Activated CD4-positive, alpha-beta T cell treated with anti-CD3 and anti-CD28 coated beads, Interleukin-2, Interleukin-4, amounts not matched to agents 100 ng/mL and 50 ng/mL, durations not matched to agents 16 hours and 8 hours (primary cell): ENCODE measurements at regions not wholly inside any gene's neighbourhood (a gene's known extent, or its start where the extent isn't known, plus 50 kb on each side); places are given as distances from the start of the nearest gene placed in this dataset.

Source experiments
- DNase-seq: peaks from one replicate; pipeline ENCODE4 v3.0.0-alpha.2; 2020; ENCODE audit warnings: low spot score

DNA sequence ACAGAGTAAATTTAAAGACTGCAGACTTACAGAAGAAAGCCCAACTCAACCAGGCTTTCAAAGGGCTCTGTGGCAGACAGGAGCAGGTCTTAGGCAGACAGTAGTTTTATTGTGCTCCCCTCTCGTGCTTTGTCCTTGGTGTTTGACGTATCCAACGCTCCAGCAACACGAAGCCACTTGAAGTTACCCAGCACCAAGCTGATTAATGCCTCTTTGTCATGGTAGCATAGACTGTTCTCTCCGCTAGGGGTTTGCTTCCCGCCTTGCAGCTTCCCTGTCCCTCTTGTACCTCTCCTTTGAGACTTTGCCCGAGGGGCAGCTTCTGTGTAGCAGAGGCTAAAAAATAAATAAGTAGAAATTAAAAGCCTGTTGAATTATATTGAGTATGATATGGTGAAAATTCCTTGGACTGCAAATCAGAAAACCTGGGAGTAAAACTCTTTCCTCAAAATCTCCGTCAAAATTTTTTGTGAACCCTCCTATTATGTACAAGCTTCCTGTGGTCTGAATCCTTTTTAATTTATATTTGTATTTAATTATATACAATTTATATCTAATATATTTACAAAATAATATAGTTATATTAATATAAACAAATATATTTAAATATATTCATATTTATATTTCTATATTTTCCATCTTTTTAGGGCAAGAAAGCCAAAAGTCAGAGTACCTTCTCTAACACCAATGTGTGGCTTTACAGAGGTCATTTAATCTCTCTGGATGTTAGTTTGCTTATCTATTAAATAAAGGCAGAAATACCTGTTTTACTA lies 405.4 kb downstream of the DMAC1 start:
- DNase-seq, result no peak

DNA sequence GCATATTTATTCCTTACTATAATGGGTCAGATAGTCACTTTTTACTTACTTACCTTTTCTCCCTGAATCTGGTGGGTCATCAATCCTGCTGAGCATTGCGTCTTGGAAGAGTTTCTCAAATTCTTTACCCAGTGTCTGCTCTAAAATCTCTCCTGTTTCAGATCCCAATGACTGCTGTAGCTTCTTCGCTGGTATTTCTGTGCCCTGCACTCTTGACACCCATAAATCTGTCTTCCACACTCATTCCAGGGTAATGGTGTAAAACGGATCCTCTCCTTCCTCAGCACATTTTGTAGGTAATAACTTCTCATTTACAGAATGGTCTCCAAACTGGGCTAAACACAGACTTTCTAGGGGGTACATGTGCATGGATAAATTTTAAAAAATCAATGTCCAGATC lies 407.4 kb downstream of the DMAC1 start:
- DNase-seq, result no peak

- no peak for DNase-seq
These were observed 410.8 kb downstream of the DMAC1 start for GRCh38 chr9:7388755-7389154.

- no peak for DNase-seq
These were observed 411.7 kb downstream of the DMAC1 start for GRCh38 chr9:7387840-7388239.

- no peak for DNase-seq
These were observed 417.3 kb downstream of the DMAC1 start for GRCh38 chr9:7382304-7382703.

DNA sequence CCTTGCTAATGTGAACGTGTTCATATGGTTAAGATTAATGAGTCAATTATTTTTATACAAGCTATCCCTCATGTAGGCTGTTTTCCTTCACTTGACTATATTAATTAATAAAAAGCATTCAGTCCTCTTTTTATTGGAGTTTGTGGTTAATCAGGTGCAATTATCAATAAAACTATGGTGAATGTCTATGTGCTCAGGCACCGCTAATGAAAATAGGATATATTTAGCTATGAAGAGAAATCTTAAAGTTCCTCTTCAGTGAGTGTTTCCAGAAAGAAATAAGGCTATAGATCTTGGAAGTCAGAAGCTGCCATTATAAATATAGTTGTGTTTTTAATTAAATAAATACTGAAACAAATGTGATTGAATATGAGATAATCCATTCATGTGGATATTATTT lies 422.1 kb downstream of the DMAC1 start:
- no peak for DNase-seq

- no peak for DNase-seq
These were observed 422.7 kb downstream of the DMAC1 start for GRCh38 chr9:7376833-7377232.

DNA sequence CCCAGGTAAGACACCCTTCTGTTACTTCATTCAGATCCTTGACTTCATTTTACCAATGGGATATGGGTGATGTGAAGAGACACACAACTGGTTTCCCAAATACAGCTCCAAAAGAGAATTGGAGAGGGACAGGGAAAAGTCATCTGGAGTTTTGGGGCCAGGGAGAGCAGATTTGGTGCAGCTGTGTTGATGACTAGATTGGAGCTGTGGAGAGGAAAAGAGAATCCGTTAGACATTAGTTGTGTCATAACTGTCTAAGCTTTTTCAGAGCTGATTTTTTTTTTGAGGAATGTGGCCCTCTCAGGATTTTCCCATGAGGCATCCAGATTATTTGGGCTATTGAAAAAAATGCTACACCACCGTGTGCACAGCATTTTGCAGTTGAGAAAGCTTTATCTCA lies 423.4 kb downstream of the DMAC1 start:
- DNase-seq, result no peak

DNA sequence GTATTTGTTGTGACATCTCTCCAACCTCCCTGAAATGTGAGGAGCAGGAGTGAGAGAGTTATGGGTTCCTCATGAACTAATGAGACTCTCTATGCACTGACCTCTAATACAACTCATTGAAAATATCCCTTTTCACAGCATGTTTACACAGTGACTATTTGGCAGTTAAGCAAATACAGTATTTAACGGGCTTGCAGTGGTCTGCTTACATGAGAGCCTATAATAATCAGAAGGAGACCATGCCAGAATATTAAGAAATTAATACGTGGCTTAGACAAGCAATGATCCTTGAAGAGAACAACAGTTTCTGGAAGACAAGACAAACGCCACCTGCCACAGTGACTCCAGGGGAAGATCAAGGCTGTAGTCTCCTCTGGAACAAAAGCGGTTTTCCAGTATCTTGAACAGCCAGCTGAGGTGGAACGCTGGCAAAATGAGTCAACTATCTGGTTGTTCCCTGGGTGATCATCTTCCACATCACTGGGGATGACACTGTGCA lies 424.5 kb downstream of the DMAC1 start:
- DNase-seq, result no peak

DNA sequence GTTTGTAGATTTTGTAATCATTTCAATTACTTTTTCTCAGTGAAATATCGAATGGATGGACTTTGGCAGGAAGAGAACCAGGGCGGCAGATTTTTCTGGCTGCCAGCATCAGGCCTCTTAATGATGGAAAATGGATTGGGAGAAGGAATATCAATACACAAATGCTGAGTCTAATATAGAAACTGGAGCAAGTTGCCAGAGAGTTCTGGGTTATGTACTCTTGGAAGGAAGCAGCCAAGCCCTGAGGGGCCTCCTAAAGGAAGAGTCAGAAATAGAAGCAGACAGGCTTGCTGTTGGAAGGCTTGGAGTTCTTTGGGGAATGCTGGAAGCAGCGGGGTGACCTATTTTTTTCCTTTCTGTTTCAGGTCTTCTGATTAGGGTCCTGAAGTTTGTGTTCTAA lies 428.6 kb downstream of the DMAC1 start:
- no peak for DNase-seq

DNA sequence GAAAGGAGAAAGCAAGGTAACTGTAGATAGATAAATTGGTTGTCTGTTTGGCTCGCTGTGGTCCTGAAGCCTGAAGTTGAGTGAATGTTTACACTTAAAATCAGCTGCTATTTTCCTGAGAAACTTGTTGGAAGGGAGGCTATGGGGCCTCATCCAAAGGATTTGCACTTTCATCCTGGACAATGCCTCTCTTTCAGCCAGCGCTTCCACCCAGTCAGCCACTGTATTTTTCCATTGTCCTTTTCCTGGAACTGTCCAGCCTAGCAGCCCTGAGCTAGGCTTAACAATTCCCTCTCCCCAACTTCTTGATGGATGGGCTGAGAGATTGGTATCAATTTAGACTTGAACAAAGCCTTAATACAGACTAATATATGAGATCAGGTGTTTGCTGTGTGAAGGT lies 429.2 kb downstream of the DMAC1 start:
- no peak for DNase-seq

DNA sequence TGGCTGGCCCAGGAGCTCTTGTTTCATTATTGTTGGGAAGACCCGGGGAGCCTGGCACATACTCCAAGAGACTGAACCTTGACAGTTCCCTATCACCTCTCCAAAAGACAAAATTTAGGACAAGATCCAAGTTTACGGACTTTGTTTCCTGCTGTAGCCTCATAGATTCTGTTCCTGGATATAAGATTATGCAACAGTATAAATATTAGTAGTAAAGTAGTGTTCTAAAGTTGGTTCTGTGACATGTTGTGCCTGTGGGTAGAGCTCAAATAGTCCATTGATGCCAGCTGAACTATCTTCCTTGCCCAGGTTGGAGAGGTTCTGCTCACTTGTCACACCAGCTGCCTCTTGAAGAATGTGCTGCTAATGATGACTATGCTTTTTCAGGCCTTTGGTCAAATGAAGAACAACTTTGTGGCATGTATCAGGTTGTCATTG lies 430.2 kb downstream of the DMAC1 start:
- DNase-seq, result no peak

GRCh38 chr9:7368410-7369292 lies 430.9 kb downstream of the DMAC1 start:
- DNase-seq, result no peak

DNA sequence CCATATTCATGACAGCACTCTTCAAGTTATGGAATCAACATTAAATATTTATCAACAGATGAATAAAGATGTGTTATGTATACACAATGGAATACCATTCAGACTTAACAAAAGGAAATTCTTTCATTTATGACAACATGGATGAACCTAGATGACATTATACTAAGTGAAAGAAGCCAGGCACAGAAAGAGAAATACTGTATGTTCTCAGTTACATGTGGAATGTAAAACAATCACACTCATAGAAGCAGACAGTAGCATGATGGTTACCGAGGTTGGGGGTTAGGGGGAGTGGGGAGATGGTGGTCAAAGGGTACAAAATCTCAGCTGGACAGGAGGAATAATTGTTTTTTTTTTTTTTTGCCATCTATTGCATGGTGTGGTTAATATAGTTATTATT lies 431.9 kb downstream of the DMAC1 start:
- no peak for DNase-seq

GRCh38 chr9:7366121-7366520 lies 433.5 kb downstream of the DMAC1 start:
- no peak for DNase-seq

- no peak for DNase-seq
These were observed 435.7 kb downstream of the DMAC1 start for GRCh38 chr9:7363777-7364477.

- DNase-seq, result no peak
These were observed 439.1 kb downstream of the DMAC1 start for GRCh38 chr9:7360513-7360912.

- DNase-seq, result no peak
These were observed 440.7 kb downstream of the DMAC1 start for GRCh38 chr9:7358876-7359275.

DNA sequence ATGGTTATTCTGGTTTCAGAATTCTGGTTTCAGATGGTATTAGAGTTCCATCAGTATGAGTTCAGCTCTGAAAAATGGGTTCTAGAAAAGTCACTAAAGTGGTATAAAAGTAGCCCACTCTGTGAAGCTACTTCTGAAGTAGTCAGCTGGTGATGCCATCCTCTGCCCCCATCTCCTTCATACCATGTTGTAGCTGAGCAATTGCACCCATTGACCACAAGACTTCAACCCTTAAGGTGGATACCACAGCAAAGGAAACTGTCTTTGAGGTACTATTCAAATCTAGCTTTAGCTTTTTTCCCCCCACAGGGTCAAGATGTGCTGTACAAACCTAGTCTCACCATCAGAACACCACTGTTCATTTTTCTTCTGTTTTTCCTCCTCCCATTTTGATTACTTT lies 444.9 kb downstream of the DMAC1 start:
- no peak for DNase-seq

- no peak for DNase-seq
These were observed 450.9 kb downstream of the DMAC1 start for GRCh38 chr9:7348692-7349091.

DNA sequence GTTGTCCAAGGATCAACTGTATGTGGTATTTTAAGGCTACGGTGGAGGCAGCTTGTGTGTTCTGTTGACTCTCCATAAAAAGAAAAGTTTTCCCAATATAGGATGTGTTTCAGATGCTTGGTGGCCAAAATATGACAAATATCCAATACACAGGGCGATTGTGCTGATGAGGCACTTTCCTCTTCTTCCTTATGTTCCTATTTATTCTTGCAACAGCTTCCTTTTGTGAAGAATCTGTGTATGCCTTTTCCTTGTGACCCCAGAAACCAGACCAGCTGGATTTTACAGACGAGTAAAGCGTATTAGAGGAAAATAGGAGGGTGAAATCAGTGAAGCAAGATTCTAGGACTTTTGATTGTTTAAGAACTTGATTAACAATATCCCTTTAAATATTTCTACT lies 452.0 kb downstream of the DMAC1 start:
- no peak for DNase-seq

- no peak for DNase-seq
These were observed 453.4 kb downstream of the DMAC1 start for GRCh38 chr9:7346144-7346543.

DNA sequence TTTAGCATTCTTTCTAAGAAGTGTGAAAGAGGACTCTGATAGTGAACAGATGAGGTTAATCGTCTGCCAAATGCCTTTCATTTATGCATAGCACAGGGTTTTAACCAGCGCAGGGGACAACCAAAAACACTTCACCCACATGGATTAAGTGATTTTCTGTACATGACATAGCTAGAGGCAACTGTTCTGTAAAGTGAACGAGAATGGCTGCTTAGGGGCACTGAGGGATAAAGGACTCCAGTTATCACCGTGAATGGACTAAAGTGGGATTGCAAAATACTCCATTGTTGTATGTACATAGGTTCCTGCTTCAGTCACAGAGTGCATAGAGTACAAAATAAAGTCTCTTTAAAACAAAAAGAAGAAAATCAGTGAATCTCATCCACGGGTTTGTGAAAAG lies 456.8 kb downstream of the DMAC1 start:
- no peak for DNase-seq
